ENCODE measurements at regions not wholly inside any gene's neighbourhood (a gene's known extent, or its start where the extent isn't known, plus 50 kb on each side); places are given as distances from the start of the nearest gene placed in this dataset.

DNA sequence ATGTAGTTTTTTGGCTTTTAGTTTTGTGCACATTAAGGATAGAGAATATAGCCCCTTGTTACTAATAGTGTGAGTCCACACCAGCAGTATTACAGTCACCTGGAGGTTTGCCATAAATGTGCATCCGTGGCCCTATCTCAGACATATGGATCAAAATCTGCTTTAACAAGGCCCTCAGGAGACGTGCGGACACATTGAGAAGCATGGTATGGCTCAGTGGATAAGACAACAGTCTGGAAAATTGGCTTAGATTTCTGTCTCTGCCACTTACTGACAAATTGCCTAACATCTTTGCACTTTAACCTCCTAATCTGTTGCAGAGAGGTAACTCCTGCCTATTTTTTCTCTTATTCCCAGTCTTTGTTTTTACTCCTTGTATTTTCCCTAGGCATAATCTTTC lies 307.2 kb upstream of the DLGAP1 start:
- TF ChIP-seq, protein P1, sequence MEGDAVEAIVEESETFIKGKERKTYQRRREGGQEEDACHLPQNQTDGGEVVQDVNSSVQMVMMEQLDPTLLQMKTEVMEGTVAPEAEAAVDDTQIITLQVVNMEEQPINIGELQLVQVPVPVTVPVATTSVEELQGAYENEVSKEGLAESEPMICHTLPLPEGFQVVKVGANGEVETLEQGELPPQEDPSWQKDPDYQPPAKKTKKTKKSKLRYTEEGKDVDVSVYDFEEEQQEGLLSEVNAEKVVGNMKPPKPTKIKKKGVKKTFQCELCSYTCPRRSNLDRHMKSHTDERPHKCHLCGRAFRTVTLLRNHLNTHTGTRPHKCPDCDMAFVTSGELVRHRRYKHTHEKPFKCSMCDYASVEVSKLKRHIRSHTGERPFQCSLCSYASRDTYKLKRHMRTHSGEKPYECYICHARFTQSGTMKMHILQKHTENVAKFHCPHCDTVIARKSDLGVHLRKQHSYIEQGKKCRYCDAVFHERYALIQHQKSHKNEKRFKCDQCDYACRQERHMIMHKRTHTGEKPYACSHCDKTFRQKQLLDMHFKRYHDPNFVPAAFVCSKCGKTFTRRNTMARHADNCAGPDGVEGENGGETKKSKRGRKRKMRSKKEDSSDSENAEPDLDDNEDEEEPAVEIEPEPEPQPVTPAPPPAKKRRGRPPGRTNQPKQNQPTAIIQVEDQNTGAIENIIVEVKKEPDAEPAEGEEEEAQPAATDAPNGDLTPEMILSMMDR (IDR thresholded peaks at IDR 0.05; ENCODE audit: insufficient read depth, low read length), result no peak
- TF ChIP-seq POLR2AphosphoS5 (IDR thresholded peaks at IDR 0.05; ENCODE audit: low read depth) (no peak), SPI1 (IDR thresholded peaks at IDR 0.05; ENCODE audit: borderline replicate concordance, low read depth) (no peak)
